Activated naive CD8-positive, alpha-beta T cell treated with anti-CD3 and anti-CD28 coated beads, Interleukin-2, amount 10 ng/mL, durations not matched to agents 7 days and 5 days (primary cell): ENCODE measurements at regions not wholly inside any gene's neighbourhood (a gene's known extent, or its start where the extent isn't known, plus 50 kb on each side); places are given as distances from the start of the nearest gene placed in this dataset.

Experiments used
- ATAC-seq: fragments of 150-1000 bp; cut with Tn5 transposase; one replicate; pipeline ENCODE4 v1.10.0; 2021; ENCODE audit warnings: low read depth, moderate library complexity
- POLR2A ChIA-PET: fragments of 350-600 bp; sonication (Branson Sonifier 250); formaldehyde crosslinking; loops from one replicate; lab custom pipeline; 2021; ENCODE audit warnings: antibody characterized with exemption; lab: Charles Lee
- DNase-seq: peaks from one replicate; pipeline ENCODE4 v3.0.0; 2021
- H3K27ac Mint-ChIP-seq: one replicate; pipeline ENCODE4 v1.8.0; 2022; ENCODE audit warnings: mild to moderate bottlenecking, mixed read lengths
- H3K27me3 Mint-ChIP-seq: one replicate; pipeline ENCODE4 v1.8.0; 2022; ENCODE audit warnings: mild to moderate bottlenecking, moderate library complexity, mixed read lengths
- H3K36me3 Mint-ChIP-seq: one replicate; pipeline ENCODE4 v1.8.0; 2021; ENCODE audit warnings: mild to moderate bottlenecking, mixed read lengths
- H3K4me1 Mint-ChIP-seq: one replicate; pipeline ENCODE4 v1.8.0; 2021; ENCODE audit warnings: mixed read lengths
- H3K4me3 Mint-ChIP-seq: one replicate; pipeline ENCODE4 v1.8.0; 2022; ENCODE audit warnings: mild to moderate bottlenecking, moderate library complexity, mixed read lengths
- H3K9me3 Mint-ChIP-seq: one replicate; pipeline ENCODE4 v1.8.0; 2021; ENCODE audit warnings: mixed read lengths

DNA sequence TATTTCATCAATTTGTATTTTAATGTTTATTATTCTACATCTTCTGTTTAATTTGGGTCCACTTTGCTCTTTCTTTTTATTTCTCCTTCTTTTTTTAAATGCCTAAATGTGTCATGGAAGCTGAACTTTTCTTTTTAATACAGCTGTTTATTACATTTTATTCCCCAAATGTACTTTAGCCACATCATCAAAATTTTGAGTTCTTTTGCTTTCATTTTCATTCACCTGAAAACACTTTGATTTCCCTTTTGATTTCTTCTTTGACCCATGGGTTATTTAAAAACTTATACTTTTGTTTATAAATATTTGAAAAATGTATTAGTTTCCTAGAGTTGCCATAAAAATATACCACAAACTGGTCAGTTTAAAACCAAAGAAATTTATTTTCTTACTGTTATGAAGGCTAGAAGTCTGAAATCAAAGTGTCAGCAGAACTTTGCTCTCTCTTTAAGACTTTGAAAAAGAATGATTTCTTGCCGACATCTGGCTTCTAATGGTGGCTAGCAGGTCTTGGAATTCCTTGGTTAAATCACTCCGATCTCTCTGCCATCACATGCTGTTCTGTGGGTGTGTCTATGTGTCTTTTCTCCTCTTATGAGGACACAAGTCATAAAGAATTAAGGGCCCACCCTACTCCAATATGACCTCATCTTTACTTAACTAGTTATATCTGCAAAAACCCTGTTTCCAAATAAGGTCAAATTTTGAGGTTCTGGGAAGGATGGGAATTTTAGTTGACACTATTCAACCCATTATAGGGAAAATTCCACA, 225.5 kb downstream of the ANKRD7 start:
- H3K9me3 Mint-ChIP-seq, result peaks cover 2% of the 10 kb centered on the region
- H3K27ac Mint-ChIP-seq, result no peak overlapping the region
- no peak for ATAC-seq
- no peak overlapping the region for H3K4me3 Mint-ChIP-seq
- H3K27me3 Mint-ChIP-seq, result peaks cover 4% of the 10 kb centered on the region
- DNase-seq, result no peak
- no peaks in the 10 kb centered on the region for H3K36me3 Mint-ChIP-seq
- H3K4me1 Mint-ChIP-seq, result no peaks in the 10 kb centered on the region
- POLR2A ChIA-PET, result no interaction called here

DNA sequence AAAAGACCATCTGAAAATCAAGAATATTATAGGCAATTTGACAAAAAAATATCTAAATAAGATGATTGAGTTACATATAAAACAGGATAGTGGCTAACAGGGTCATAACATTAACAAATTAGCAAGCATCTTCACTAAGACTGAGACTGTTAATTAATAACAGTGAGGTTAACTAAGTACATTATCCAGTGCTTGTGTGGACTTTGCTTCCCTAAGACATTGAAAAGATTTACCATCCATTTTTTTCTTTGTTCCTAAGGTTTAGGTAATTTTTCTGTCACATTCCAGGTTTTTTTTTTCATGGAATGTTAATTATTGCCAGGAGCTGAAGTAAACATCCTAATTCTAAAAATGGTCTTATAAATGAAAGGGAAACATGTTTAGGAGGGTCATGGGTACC, 227.6 kb downstream of the ANKRD7 start:
- Mint-ChIP-seq H3K27ac (no peak overlapping the region), H3K4me3 (no peak overlapping the region), H3K36me3 (no peaks in the 10 kb centered on the region), H3K9me3 (peaks cover 2% of the 10 kb centered on the region), H3K4me1 (no peaks in the 10 kb centered on the region), H3K27me3 (no peaks in the 10 kb centered on the region)
- ATAC-seq (no peak), DNase-seq (no peak)
- POLR2A ChIA-PET, result no interaction called here

DNA sequence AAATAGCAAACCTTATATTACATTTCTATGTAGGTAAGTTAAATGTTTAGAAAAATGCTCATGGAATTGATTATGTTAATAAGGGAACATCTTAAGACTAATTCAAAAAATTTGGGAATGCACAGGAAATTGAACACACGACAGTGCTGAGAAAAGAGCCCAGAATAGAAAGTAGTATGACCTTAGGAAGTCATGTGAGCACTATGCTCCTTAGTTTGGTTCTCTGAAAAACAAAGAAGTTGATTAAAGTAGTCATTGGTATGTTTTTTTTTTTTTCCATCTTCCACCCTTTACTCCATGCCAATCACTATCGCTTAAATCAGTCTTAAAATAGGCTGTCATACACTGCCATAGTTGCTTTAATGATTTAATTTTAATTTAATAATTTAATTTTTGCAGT, 242.9 kb downstream of the ANKRD7 start:
- DNase-seq (no peak), ATAC-seq (no peak)
- POLR2A ChIA-PET, result no interaction called here
- Mint-ChIP-seq H3K9me3 (no peaks in the 10 kb centered on the region), H3K27ac (no peak overlapping the region), H3K36me3 (no peaks in the 10 kb centered on the region), H3K4me3 (no peak overlapping the region), H3K27me3 (no peaks in the 10 kb centered on the region), H3K4me1 (no peaks in the 10 kb centered on the region)

DNA sequence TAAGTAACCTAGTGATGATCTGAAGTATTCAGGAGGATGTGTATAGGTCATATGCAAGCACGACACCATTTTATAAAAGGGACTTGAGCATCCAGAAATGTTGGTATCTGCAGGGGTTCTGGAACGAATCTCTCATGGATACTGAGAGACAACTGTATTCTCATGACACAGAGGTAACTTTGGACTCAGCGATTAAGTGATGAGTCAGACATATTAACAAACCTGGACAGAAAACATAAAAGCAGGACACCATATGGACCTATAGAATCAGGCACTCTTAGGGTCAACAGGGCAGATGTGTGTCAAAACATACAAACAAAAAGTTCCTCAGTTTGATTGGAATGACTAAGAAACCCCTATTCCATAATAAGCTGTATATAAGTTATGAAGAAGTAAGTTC, 248.1 kb downstream of the ANKRD7 start:
- POLR2A ChIA-PET, result no interaction called here
- no peak overlapping the region for H3K27ac Mint-ChIP-seq
- no peaks in the 10 kb centered on the region for H3K9me3 Mint-ChIP-seq
- H3K4me3 Mint-ChIP-seq, result no peak overlapping the region
- DNase-seq, result no peak
- H3K4me1 Mint-ChIP-seq, result no peaks in the 10 kb centered on the region
- ATAC-seq, result no peak
- H3K27me3 Mint-ChIP-seq, result no peaks in the 10 kb centered on the region
- H3K36me3 Mint-ChIP-seq, result no peaks in the 10 kb centered on the region

DNA sequence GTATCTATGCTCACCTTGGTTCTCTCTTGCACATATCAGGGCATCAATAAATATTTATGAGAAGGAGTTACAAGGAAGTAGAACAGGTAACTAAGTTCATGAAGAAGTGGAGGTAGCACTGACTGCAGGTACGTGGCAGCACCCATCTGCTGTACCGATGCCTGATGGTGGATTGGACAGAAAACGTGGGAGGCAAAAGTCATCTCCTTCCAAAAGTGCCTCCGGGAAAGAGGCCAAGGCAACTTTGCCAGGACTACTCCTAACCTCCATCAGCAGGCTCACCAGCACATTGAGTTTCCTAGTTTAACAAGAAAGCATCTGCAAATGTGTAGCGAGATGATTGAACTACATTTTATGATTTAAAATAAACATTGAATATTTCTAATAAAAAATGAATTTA, 248.8 kb downstream of the ANKRD7 start:
- Mint-ChIP-seq H3K4me1 (no peaks in the 10 kb centered on the region), H3K36me3 (no peaks in the 10 kb centered on the region), H3K27me3 (no peaks in the 10 kb centered on the region), H3K9me3 (no peaks in the 10 kb centered on the region), H3K4me3 (no peak overlapping the region), H3K27ac (no peak overlapping the region)
- POLR2A ChIA-PET, result no interaction called here
- DNase-seq (no peak), ATAC-seq (no peak)

DNA sequence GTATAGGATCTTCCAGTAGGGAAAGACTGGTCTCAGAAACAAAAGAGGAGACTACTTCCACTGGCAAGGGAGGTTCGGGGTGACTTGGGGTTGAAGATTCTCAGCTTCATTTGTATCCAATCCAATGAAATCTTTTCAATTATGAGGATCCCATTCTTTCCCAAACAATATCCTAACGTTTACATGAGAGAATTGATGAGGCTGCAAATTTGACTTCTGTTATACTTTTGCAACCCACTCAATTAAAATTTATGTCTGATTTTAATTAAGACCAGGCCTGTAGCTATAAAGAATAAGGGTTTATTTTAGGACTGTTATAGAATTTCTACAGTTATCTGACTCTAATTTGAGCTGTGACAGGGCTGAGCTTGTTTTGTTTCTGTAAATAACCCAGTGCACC, 251.5 kb downstream of the ANKRD7 start:
- no peaks in the 10 kb centered on the region for H3K36me3 Mint-ChIP-seq
- POLR2A ChIA-PET, result no interaction called here
- ATAC-seq (no peak), DNase-seq (no peak)
- H3K4me3 Mint-ChIP-seq, result no peak overlapping the region
- no peaks in the 10 kb centered on the region for H3K27me3 Mint-ChIP-seq
- H3K9me3 Mint-ChIP-seq, result peaks cover 3% of the 10 kb centered on the region
- H3K4me1 Mint-ChIP-seq, result no peaks in the 10 kb centered on the region
- no peak overlapping the region for H3K27ac Mint-ChIP-seq

DNA sequence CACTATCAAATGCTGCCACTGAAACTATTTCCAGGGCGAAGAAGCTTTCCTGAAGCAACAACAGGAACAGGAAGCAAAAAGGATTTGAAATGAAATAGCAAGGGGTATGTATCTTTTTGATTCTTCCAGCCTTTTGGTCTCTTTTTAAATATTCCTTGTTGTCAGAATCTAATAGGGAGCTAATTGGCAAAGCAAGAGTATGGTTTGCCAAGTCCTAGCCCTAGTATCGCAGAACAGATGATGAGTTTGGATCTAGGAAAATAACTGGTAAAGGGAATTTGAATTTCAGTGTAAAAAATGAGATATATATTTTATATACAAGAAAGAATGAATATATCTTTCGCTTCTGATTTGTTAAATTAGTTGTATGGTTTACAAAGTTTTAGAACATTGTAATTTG, 252.5 kb downstream of the ANKRD7 start:
- Mint-ChIP-seq H3K27ac (no peak overlapping the region), H3K36me3 (no peaks in the 10 kb centered on the region), H3K4me3 (no peak overlapping the region), H3K4me1 (no peaks in the 10 kb centered on the region), H3K9me3 (peaks cover 3% of the 10 kb centered on the region), H3K27me3 (no peaks in the 10 kb centered on the region)
- no peak for DNase-seq
- no peak for ATAC-seq
- POLR2A ChIA-PET, result no interaction called here

DNA sequence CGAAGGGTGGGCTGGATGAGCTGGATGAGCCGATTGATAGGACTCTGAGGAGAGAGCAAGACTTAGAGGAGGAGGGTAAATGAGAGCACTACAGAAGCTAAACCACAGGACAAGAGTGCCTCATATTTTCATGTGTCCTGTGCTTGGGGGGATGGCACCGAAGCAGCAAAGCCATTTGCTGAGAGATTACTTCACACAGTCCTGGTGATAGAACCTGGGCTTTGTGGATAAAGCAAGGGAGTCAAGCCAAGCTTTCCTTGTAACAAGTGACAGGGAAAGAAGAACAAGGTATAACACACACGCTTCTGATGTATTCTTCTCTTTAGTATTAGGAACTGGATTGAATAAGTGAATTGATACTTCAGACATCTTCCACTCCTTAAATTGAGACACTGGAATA, 253.7 kb downstream of the ANKRD7 start:
- H3K4me1 Mint-ChIP-seq, result no peaks in the 10 kb centered on the region
- no peak overlapping the region for H3K4me3 Mint-ChIP-seq
- H3K27ac Mint-ChIP-seq, result no peak overlapping the region
- no peak for DNase-seq
- H3K9me3 Mint-ChIP-seq, result peaks cover 8% of the 10 kb centered on the region
- no peaks in the 10 kb centered on the region for H3K36me3 Mint-ChIP-seq
- no peak for ATAC-seq
- no peaks in the 10 kb centered on the region for H3K27me3 Mint-ChIP-seq
- POLR2A ChIA-PET, result no interaction called here

DNA sequence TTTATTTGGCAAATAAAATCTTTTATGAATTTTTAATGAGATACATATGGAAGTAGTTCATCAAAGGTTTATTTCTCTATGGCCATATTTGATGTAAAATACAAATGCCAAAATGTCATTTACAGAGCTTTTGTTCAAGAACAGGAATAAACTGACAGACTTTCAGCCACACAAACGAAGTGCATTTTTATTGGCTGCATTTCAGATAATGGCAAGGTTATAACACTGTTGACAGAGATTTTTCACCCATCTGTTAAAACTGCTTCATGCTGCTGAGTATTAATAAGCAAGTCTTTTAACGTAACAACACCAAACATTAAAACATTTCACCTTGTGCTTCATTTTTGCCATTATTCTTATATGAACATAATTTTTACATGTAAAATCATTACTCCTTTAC, 254.4 kb downstream of the ANKRD7 start:
- H3K27me3 Mint-ChIP-seq, result no peaks in the 10 kb centered on the region
- H3K4me3 Mint-ChIP-seq, result no peak overlapping the region
- H3K27ac Mint-ChIP-seq, result no peak overlapping the region
- H3K4me1 Mint-ChIP-seq, result no peaks in the 10 kb centered on the region
- no peak for DNase-seq
- no peak for ATAC-seq
- H3K9me3 Mint-ChIP-seq, result peaks cover 8% of the 10 kb centered on the region
- POLR2A ChIA-PET, result no interaction called here
- H3K36me3 Mint-ChIP-seq, result no peaks in the 10 kb centered on the region

DNA sequence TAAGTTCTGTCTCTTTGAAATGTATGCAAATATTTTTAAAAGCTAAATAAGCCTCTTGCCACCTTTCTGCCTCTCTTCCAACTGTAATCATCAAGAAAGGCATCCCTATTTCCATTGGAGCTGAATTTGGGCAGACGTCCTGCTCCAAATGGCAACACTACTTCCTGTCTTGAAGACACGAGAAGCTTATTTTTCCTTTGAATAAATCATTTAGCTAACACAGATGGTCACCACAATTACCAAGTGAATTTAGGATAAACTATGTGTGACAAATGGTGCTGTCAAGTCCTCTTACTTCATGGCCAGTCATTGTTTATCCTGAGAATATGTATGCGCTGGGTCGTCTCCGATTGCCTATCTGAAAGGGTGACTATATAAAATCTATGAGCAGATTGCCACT, 268.0 kb downstream of the ANKRD7 start:
- POLR2A ChIA-PET, result no interaction called here
- no peaks in the 10 kb centered on the region for H3K9me3 Mint-ChIP-seq
- DNase-seq (no peak), ATAC-seq (no peak)
- H3K4me1 Mint-ChIP-seq, result no peaks in the 10 kb centered on the region
- no peak overlapping the region for H3K4me3 Mint-ChIP-seq
- no peak overlapping the region for H3K27ac Mint-ChIP-seq
- H3K27me3 Mint-ChIP-seq, result no peaks in the 10 kb centered on the region
- no peaks in the 10 kb centered on the region for H3K36me3 Mint-ChIP-seq

DNA sequence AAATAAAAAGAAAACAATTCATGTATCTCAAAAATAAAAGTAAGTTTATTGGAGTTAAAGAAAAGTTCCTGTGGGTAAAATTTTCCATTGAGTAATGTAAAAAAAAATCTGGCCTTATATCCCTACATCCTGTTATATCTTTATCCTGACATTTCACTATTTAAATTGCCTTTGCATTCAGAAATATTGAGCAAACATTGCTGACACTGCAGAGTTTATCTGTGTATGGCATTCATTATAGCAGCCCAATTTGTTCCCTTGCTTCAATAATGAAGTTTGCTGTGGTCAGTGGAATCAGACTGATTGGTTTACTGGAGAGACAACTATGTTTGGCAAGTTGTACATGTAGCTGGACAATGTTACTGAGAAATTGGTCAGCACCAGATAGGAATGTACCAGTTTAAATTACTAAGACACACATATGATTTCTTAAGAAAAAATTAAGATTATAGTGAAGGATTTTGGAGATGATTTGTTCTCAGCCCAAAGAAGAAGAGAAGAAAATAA, 271.7 kb downstream of the ANKRD7 start:
- H3K36me3 Mint-ChIP-seq, result no peaks in the 10 kb centered on the region
- no peak for DNase-seq
- POLR2A ChIA-PET, result no interaction called here
- H3K27me3 Mint-ChIP-seq, result no peaks in the 10 kb centered on the region
- ATAC-seq, result no peak
- no peaks in the 10 kb centered on the region for H3K9me3 Mint-ChIP-seq
- H3K4me1 Mint-ChIP-seq, result no peaks in the 10 kb centered on the region
- H3K27ac Mint-ChIP-seq, result no peak overlapping the region
- H3K4me3 Mint-ChIP-seq, result no peak overlapping the region

DNA sequence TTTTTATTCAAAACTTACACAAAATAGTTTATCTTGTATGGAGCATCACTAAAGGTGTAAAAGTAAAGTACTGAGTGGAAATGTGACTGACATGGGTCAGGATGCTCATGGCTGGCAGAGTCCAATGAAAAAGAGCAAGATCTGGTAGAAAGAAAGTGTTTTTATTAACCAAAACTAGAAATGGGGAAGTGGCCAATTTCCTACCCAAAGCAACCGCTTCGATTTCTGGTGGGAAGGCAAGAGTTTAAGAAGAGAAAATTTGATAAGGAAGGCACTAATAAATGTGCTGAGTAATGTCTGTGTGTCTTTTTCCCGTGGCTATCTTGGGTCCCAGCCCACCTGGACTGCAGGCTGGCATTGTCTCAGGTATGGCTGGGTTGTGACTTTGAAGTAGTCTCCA, 277.7 kb downstream of the ANKRD7 start:
- DNase-seq, result no peak
- Mint-ChIP-seq H3K4me1 (no peaks in the 10 kb centered on the region), H3K36me3 (no peaks in the 10 kb centered on the region), H3K27ac (no peak overlapping the region), H3K27me3 (no peaks in the 10 kb centered on the region), H3K4me3 (no peak overlapping the region), H3K9me3 (no peaks in the 10 kb centered on the region)
- ATAC-seq, result no peak
- POLR2A ChIA-PET, result no interaction called here

DNA sequence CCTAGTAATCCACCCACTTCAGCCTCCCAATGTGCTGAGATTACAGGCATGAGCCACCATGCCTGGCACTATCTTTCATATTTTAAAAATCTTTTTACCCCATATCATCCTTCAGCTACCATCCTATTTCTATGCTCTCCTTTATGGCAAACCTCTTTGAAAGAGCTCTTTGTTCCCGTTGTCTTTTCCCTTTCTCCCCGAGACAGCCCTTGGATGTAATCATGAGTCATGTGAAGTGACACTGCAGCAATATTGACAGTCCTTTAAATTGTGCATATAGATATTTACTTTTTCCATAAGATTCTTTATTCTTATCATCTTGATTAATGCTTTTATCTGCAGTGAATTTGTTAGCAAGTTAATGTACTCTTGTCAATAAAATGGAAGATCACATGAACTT, 286.6 kb downstream of the ANKRD7 start:
- Mint-ChIP-seq H3K27me3 (no peaks in the 10 kb centered on the region), H3K36me3 (no peaks in the 10 kb centered on the region), H3K4me3 (no peak overlapping the region), H3K4me1 (no peaks in the 10 kb centered on the region), H3K9me3 (no peaks in the 10 kb centered on the region), H3K27ac (no peak overlapping the region)
- POLR2A ChIA-PET, result no interaction called here
- ATAC-seq (no peak), DNase-seq (no peak)

DNA sequence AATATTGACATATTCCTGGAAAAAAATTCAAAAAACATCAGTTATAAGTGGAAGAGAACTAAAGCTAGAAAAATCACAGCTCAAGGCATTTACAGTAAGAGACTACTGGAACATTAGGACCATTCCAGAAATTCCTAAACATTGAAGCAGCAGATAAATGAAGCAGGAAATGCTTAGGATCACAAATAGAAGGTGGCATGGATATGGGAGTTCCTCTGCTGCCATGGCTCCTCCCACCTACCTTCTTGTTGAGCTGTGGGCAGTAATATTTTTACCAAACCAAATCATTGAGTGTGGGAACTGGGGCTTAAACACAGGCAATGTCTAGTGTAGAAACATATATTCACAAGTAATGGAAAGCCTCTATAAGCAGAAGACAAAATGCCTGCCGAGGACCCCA, 292.8 kb downstream of the ANKRD7 start:
- Mint-ChIP-seq H3K4me1 (no peaks in the 10 kb centered on the region), H3K36me3 (no peaks in the 10 kb centered on the region), H3K9me3 (no peaks in the 10 kb centered on the region), H3K4me3 (no peak overlapping the region), H3K27ac (no peak overlapping the region), H3K27me3 (no peaks in the 10 kb centered on the region)
- POLR2A ChIA-PET, result no interaction called here
- DNase-seq (no peak), ATAC-seq (no peak)
